NCI-H2107 (cell line): ENCODE measurements at regions not wholly inside any gene's neighbourhood (a gene's known extent, or its start where the extent isn't known, plus 50 kb on each side); places are given as distances from the start of the nearest gene placed in this dataset.

Source experiments
- DNase-seq: peaks from one replicate; lab custom pipeline; 2025; lab: John Stamatoyannopoulos, UW

DNA sequence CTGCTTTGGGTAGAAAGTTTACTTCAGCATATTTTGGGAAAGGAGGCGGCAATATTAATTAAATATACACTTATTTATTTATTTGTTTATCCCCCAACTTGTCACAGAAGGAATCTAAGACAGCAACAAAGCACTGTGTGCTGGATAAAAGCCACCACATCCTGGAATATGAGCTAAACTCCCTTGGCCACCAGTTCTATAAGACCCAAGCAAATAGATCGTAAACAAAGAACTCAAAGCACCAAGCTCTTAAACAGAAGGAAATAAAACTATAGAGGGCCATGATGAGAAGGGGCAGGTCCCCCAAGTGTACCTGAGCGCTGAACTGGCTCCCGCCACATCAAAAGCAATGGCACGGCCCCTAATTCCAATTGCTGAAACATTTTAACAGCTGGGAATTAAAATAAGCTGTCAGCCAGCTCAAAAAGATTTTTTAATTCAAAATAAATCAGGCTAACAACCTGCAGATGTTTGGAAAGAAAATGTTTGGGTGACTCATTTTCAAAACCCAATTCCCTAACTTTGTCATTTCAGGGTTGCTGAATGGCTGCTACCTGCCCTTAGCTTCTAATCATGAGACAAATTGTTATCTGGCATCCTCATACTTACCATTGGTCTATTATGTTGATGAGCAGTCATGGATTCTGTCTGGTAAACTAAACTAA lies 127.1 kb downstream of the SLC30A10 start:
- no peak for DNase-seq

GRCh38 chr1:219798283-219799030 lies 129.9 kb downstream of the SLC30A10 start:
- no peak for DNase-seq

DNA sequence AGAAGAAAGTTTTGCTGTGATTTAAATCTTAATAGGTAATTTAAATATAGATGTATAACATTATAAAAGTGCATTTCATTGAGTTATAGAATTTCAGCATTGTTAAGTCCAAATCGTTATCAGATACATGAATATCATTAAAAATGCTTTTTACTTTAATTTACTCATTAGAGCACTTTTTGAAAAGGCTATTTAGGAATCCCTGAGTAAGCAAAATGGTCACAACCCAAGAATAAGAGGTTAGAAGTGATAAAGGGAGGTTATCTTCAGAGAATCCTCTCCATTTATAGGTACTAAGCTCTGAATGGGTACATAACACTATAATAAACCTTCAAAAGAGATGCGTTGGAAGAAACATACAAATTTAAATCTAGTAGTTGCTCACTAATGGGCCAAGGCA lies 130.7 kb downstream of the SLC30A10 start:
- no peak for DNase-seq

DNA sequence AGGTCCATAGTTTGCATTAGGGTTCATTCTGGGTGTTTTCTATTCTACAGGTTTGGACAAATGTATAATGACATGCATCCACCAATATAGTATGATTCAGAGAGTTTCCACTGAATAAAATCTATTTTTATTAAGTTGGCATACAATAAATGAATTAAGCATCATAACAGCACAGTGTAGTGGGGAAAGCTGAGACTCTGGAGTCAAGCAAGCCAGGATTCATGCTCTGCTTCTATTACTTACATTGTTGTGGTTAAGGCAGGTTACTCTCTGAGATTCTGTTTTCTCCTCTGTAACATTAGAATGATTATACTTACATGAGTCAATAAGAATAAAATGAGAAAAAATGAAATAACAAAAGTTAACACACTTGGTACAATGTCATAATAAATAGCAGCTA lies 131.3 kb downstream of the SLC30A10 start:
- DNase-seq, result no peak

DNA sequence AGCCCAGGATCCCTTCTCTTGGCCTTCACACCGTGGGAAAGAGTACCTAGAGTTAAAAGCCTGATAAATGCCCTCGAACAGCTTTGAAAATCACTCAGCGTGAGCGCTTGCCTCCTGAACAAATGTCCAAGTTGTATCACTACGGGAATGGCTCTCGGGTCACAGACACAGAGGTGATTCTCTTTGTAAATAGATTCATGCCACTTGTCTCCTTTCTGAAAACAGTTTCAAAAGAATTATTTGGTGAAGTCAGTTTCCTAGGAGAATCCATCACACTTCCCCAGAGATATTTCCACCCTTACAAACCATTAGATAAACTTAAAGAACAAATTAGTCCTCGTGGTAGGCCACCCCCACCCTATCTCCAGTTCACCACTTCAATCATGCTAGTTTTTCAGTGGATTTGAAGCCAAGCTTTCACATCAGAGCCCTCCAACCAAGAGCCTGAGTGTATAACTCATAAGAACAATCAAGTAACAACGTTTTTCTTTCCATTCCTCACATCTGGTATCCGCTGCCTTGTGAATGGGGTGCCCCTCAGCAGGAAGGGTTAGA lies 132.9 kb downstream of the SLC30A10 start:
- no peak for DNase-seq

- DNase-seq, result no peak
These were observed 134.1 kb downstream of the SLC30A10 start for GRCh38 chr1:219794085-219794743.

GRCh38 chr1:219792337-219793021 lies 135.9 kb downstream of the SLC30A10 start:
- no peak for DNase-seq

DNA sequence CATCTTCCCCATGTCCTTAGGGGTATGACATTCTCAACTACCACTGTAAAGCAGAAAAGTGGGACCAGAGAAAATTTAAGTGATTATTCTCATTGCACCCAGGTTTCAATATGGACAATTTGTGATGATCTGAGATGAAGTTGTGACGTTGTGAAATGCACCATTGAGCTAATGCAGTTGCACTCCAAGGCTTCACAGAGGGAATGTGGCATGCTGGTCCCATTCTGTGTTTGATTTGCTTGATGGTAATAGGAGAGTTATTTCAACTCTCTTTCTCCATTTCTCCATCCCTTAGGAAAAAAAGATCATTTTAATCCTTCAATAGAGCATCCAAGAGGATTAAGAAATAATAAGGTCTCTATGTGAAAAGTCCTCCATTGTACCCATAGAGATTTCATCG lies 136.6 kb downstream of the SLC30A10 start:
- no peak for DNase-seq

GRCh38 chr1:219790834-219791615 lies 137.3 kb downstream of the SLC30A10 start:
- no peak for DNase-seq

GRCh38 chr1:219788700-219789099 lies 139.7 kb downstream of the SLC30A10 start:
- no peak for DNase-seq

DNA sequence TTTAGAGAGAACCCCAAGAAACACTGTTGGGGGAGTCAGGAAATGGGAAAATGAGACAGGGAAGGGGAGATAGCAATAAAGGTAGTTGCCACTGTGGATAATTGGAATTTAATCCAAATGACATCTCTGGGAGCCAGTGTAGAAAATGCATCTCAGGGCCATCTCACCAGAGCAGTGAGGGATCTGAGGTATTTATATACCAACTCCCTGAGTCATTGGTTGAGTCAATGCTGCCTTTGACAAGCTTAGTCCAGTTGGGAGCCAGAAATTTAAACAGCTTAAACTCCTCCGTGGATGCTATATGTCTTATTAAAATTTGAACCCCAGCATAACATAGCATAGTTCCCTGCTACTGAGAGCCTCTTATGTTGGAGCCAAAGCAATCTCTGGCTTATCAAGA lies 140.3 kb downstream of the SLC30A10 start:
- no peak for DNase-seq

DNA sequence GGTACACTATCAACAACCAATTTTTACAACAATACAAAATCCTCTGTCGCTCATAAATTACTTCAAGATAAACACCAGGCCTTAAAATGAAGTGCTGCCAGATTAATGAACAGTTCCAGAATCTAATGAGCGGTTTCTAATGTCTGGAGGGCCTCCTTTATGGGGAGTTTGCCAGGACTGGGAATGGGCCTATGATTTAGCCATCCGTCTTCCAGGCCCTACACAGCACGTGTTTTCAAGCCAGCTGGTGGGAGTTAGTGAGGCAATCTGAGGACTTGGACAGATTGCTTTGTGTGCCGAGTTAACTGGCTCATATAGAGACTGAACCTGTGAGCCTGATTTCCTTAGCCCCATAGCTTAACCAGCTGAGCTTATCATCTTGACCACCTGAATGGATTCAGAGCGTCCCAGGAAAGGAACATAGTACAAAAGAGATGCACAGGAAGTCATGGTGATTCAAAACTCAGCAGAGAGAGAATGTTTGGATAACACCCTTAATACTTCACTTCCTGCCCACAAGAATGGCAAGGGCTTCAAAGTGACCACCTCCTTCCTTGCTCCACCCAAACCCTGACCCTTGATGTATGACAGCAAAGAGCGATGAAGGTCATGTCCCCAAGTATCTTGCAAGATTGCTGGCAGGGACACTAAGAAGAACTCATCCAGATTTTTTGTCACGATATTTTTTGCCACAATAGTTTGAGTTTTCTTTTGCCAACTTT lies 143.5 kb downstream of the SLC30A10 start:
- no peak for DNase-seq

DNA sequence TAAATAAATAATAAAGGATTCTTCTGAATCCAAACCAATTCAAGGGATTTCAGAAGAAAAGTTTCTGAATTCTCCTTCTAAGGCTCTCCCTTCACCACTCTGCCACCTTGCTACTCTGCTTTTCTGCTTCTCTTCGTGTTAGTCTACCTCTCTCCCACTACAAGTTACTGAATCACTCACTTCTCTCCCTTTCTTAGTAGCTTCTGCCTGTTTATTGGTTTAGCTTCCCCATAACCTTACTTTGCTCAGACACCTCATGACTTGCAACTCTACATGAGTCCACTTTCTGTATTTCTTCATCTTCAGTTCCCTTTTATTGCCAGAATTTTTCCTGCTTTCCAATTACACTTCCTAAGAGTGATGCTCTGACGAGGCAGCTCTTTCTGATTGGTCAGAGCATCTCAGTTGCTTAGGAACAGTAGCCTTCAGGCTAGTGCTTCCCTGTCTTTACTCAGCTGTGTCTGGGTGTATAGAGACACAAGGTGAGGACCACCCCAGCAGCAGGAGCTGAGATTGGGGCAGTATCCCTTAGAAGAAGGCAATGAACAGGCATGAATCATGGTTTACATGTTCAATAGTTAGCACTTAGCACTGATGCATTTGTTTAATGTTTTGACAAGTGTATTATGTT lies 144.6 kb downstream of the SLC30A10 start:
- DNase-seq, result no peak

GRCh38 chr1:219782929-219783328 lies 145.4 kb downstream of the SLC30A10 start:
- no peak for DNase-seq

DNA sequence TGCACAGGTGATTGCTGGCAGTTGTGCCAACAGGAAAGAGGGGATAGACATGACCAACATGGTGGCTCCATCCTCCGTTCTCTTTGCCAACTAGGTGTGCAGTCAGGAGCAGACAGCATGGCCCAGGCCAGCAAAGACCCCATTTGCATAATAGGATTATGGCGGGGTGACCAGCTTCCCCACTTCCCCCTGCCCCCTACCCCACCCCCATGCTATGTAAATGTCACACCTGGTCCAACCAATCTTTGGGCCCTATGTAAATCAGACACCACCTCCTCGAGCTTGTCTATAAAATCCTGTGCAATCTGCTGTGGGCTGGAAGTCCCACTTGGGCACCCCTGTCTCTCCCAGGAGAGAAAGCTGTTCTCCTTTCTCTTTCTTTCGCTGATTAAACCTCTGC lies 146.0 kb downstream of the SLC30A10 start:
- no peak for DNase-seq

DNA sequence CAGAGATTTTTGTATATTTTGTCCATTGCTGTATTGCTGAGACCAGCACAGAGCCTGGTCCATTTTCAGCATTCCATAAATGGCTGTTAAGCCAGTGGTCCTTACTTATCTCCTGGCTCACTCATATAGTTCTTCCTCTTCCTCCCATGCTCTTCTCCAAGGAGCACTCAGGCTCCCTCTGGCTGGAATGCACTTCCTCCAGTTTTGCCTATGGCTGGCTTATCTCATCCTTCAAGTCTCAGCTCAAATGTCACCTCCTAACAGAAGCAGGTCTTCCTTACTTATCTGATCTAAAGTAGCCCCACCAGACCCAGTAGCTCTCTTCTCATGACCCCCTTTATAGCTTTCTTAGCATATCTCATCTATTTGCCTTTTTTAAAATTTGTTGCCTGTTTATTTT lies 146.9 kb downstream of the SLC30A10 start:
- no peak for DNase-seq

GRCh38 chr1:219778793-219779369 lies 149.5 kb downstream of the SLC30A10 start:
- DNase-seq, result no peak

GRCh38 chr1:219778110-219778509 lies 150.2 kb downstream of the SLC30A10 start:
- DNase-seq, result no peak

- no peak for DNase-seq
These were observed 154.0 kb downstream of the SLC30A10 start for GRCh38 chr1:219774386-219774785.

- no peak for DNase-seq
These were observed 154.6 kb downstream of the SLC30A10 start for GRCh38 chr1:219773775-219774174.
